NT2/D1 (cell line): ENCODE measurements at regions not wholly inside any gene's neighbourhood (a gene's known extent, or its start where the extent isn't known, plus 50 kb on each side); places are given as distances from the start of the nearest gene placed in this dataset.

Source experiments
- DNase-seq: peaks from one replicate; pipeline ENCODE4 v3.0.0-alpha.2; 2011; ENCODE audit warnings: low read depth, low spot score
- H3K27me3 ChIP-seq: 2 replicates; pipeline ENCODE4 v1.6.0; 2011; ENCODE audit warnings: mild to moderate bottlenecking; ENCODE audit not compliant: insufficient read length, insufficient read depth
- H3K36me3 ChIP-seq: 2 replicates; pipeline ENCODE4 v1.6.1; 2011; ENCODE audit warnings: mild to moderate bottlenecking, low read length, mixed read lengths; ENCODE audit not compliant: insufficient read depth, insufficient read length
- H3K4me1 ChIP-seq: 2 replicates; pipeline ENCODE4 v1.5.1; 2011; ENCODE audit not compliant: insufficient read depth, insufficient read length
- H3K4me3 ChIP-seq: 2 replicates; pipeline ENCODE4 v1.5.1; 2011; ENCODE audit warnings: low read depth; ENCODE audit not compliant: insufficient read length
- H3K9ac ChIP-seq: 2 replicates; pipeline ENCODE4 v1.6.0; 2011; ENCODE audit warnings: low read depth; ENCODE audit not compliant: insufficient read length
- H3K9me3 ChIP-seq: 2 replicates; pipeline ENCODE4 v1.5.1; 2011; ENCODE audit warnings: mild to moderate bottlenecking, low read length; ENCODE audit not compliant: insufficient read depth
- SUZ12 ChIP-seq: IDR thresholded peaks from 2 replicates; pipeline ENCODE4 v1.6.1; 2011; ENCODE audit not compliant: insufficient read length, insufficient read depth; ENCODE audit errors: extremely low read depth
- YY1 ChIP-seq: IDR thresholded peaks from 2 replicates; pipeline ENCODE4 v1.6.1; 2011; ENCODE audit not compliant: insufficient read length, insufficient read depth
- ZNF274 ChIP-seq: IDR thresholded peaks from 2 replicates; pipeline ENCODE4 v1.6.1; 2011; ENCODE audit warnings: mild to moderate bottlenecking, low read depth, low read length

DNA sequence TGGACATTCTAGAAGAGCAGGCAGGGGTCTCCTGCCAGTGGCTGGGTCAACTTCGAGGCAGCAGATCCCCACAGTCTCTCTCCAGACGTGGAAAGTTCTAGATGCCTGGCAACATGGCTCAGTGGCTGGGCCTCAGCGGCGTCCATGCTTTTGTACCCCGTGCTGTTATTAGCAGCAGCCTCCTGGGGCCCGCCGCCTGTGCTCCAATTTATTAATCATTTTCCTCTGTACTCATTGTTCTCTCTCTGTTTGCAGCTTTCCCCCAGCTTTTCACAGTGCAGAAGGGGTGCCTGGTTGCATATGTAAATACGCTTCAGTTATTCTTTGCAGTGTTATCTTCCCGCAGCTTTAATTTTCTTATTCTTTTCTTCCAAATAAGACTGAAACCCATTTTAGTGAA, 515.1 kb downstream of the TBC1D22A start:
- no peaks in the 10 kb centered on the region for H3K27me3 ChIP-seq

DNA sequence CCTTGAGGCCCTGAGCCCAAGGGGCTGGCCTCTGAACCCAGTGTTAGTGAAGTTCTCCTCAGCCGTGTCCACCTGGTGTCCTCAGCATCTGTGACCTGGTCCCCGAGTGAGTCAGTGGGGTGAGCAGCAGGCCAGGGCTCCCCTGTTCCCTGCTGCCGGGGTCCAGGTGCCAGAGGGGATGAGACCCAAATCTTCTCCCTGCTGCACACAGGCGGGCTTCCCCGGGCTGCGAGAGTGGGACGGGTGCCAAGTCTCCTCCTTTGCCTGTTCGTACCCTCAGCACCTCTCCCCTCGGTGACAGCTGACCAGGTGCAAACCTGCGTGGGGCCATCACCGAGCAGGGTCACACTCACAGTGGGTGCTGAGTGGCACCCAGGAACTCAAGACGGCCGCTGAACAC, 514.5 kb downstream of the TBC1D22A start:
- H3K36me3 ChIP-seq: no peaks in the 10 kb centered on the region
- no peaks in the 10 kb centered on the region for H3K9me3 ChIP-seq
- no peak for TF ChIP-seq ZNF274
- no peak for TF ChIP-seq YY1
- TF ChIP-seq SUZ12: no peak
- H3K4me3 ChIP-seq: no peak overlapping the region
- H3K4me1 ChIP-seq: peaks cover 9% of the 10 kb centered on the region
- H3K27me3 ChIP-seq: no peaks in the 10 kb centered on the region
- DNase-seq: no peak
- H3K9ac ChIP-seq: no peak overlapping the region

More for the DNA sequence above, 515.1 kb downstream of the TBC1D22A start:
- Histone ChIP-seq H3K9ac (no peak overlapping the region), H3K4me3 (no peak overlapping the region), H3K36me3 (no peaks in the 10 kb centered on the region), H3K4me1 (peaks cover 9% of the 10 kb centered on the region), H3K9me3 (no peaks in the 10 kb centered on the region)
- no peak for DNase-seq
- no peak for TF ChIP-seq YY1
- no peak for TF ChIP-seq ZNF274

DNA sequence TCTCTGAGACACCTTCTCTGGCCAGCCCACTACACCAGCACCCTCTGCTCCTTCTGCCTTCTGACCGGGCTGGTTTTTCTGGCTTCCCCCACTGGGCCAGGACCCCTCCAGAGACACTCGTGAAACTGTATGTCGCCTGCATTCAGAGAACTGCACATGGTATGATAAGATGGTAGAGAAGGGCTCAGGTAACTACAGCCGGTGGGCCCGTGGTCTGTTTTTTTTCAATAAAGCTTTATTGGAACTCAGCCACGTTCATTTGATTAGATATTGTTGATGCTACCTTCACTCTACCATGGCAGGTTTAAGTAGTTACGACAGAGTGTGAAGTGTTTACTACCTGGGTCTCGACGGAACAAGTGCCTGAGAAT, 514.0 kb downstream of the TBC1D22A start:
- Histone ChIP-seq H3K9ac (no peak overlapping the region), H3K36me3 (no peaks in the 10 kb centered on the region), H3K27me3 (no peaks in the 10 kb centered on the region), H3K9me3 (no peaks in the 10 kb centered on the region), H3K4me1 (peaks cover 9% of the 10 kb centered on the region), H3K4me3 (no peak overlapping the region)
- TF ChIP-seq ZNF274 (no peak), SUZ12 (no peak), YY1 (no peak)
- no peak for DNase-seq

GRCh38 chr22:47275605-47276449, 513.4 kb downstream of the TBC1D22A start:
- Histone ChIP-seq H3K9me3 (no peaks in the 10 kb centered on the region), H3K4me1 (peaks cover 9% of the 10 kb centered on the region), H3K4me3 (no peak overlapping the region), H3K9ac (no peak overlapping the region), H3K27me3 (no peaks in the 10 kb centered on the region), H3K36me3 (no peaks in the 10 kb centered on the region)
- no peak for TF ChIP-seq YY1
- TF ChIP-seq SUZ12: no peak
- TF ChIP-seq ZNF274: no peak
- DNase-seq: no peak

- Histone ChIP-seq H3K36me3 (no peaks in the 10 kb centered on the region), H3K4me3 (no peak overlapping the region), H3K9me3 (no peaks in the 10 kb centered on the region), H3K9ac (no peak overlapping the region), H3K27me3 (no peaks in the 10 kb centered on the region), H3K4me1 (peaks cover 9% of the 10 kb centered on the region)
- TF ChIP-seq SUZ12 (no peak), ZNF274 (no peak), YY1 (no peak)
- no peak for DNase-seq
Measured at GRCh38 chr22:47274196-47274595, 511.7 kb downstream of the TBC1D22A start.

DNA sequence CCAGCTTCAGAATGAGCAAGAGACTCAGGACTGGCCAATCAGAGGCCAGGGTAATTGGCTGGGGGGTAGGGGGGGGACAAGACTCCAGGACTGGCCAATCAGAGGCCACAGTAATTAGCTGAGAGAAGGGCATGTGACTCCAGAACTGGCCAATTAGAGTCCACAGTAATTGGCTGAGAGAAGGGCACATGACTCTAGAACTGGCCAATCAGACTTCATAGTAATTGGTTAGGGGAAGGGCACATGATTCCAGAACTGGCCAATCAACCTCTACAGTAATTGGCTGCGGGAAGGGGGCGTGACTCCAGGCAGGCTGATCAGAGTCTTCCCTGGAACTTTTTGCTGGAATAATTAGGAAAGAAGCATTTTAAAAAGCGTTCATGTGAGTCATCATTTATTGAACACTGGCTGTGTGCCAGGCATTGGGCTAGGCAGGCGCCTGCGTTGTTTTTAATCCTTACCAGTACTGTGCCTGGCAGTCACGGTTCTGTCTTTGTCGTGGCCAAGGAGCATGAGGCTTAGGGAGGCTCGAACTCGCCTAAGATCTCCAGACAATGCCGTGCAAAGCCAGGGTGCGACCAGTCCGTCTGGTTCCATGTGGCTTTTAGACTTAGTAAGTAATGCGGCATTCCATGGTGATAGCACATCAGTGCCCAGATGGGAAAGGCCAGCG, 508.1 kb downstream of the TBC1D22A start:
- Histone ChIP-seq H3K36me3 (no peaks in the 10 kb centered on the region), H3K4me3 (no peak overlapping the region), H3K4me1 (peaks cover 4% of the 10 kb centered on the region), H3K27me3 (no peaks in the 10 kb centered on the region), H3K9me3 (peaks cover 8% of the 10 kb centered on the region; the same call in 1 of the 2 replicates), H3K9ac (no peak overlapping the region)
- no peak for DNase-seq
- TF ChIP-seq YY1 (no peak), ZNF274 (no peak), SUZ12 (no peak)

DNA sequence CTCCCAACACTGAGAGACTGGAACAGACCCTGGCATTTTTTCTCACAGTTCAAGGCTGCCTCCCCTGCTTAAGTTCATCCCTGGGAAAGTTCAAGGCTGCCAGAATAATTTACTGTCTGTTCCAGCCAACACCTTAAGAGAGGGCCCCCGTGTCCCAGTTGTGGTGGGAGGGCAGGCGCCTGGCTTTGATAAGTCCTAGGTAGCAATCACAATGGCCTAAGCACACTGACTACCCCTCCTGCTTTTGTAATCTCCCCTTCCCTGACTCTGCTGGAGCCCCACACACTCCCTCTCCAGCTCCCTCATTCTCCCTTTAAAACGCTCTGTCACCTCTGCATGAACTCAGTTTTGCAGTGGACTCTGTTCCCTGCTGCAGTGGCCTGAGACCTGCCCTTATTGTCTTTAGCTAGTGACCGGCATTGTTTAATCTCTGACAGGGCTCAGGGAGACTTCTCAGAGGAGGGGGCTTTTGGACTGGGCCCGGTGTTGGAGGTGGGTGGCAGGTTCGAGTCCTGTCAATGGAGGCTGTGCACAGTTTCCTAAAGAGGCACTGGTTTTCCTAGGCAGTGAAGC, 507.2 kb downstream of the TBC1D22A start:
- Histone ChIP-seq H3K9ac (no peak overlapping the region), H3K4me3 (no peak overlapping the region), H3K27me3 (no peaks in the 10 kb centered on the region), H3K4me1 (no peaks in the 10 kb centered on the region), H3K9me3 (peaks cover 8% of the 10 kb centered on the region; the same call in 1 of the 2 replicates), H3K36me3 (no peaks in the 10 kb centered on the region)
- no peak for DNase-seq
- TF ChIP-seq ZNF274 (no peak), SUZ12 (no peak), YY1 (no peak)
